ENCODE measurements at regions not wholly inside any gene's neighbourhood (a gene's known extent, or its start where the extent isn't known, plus 50 kb on each side); places are given as distances from the start of the nearest gene placed in this dataset.

GRCh38 chr4:135533053-135533452 lies 1331.5 kb upstream of the PABPC4L start:
- no peak for TF ChIP-seq CTCF (conservative IDR thresholded peaks at IDR 0.05 in 1 of 2, IDR thresholded peaks at IDR 0.05 in 1 of 2; ENCODE audit: extremely low read depth in 1 of 2, insufficient read depth in 1 of 2, low read depth in 1 of 2, low read length in 2 of 2)
- no peak for TF ChIP-seq EZH2 (IDR thresholded peaks at IDR 0.05; ENCODE audit: borderline replicate concordance, low read length)

Data from mammary epithelial cell (primary cell).